EL (cell line): ENCODE measurements at regions not wholly inside any gene's neighbourhood (a gene's known extent, or its start where the extent isn't known, plus 50 kb on each side); places are given as distances from the start of the nearest gene placed in this dataset.

Experiments used
- DNase-seq: peaks from one replicate; pipeline ENCODE4 v3.0.0-alpha.2; 2016

GRCh38 chr12:27382924-27383323 lies 50.3 kb downstream of the BMAL2 start:
- no peak for DNase-seq

- DNase-seq: peak; percentile 84
Measured at GRCh38 chr12:27383429-27384260, 51.0 kb downstream of the BMAL2 start.

- DNase-seq: no peak
Measured at GRCh38 chr12:27384261-27384590, 51.6 kb downstream of the BMAL2 start.

- DNase-seq: no peak
Measured at GRCh38 chr12:27385766-27386564, 53.3 kb downstream of the BMAL2 start.

- no peak for DNase-seq
Measured at GRCh38 chr12:27387473-27387872, 54.8 kb downstream of the BMAL2 start.

- no peak for DNase-seq
Measured at GRCh38 chr12:27388650-27389049, 56.0 kb downstream of the BMAL2 start.

- no peak for DNase-seq
Measured at GRCh38 chr12:27394676-27395075, 51.9 kb upstream of the SMCO2 start.

GRCh38 chr12:27396216-27396815 lies 50.2 kb upstream of the SMCO2 start:
- DNase-seq: no peak
